DOHH2 (cell line): ENCODE measurements at regions not wholly inside any gene's neighbourhood (a gene's known extent, or its start where the extent isn't known, plus 50 kb on each side); places are given as distances from the start of the nearest gene placed in this dataset.

Experiments
- H3F3A ChIP-seq: fragments of 200-600 bp; sonication (generic), shearing (Covaris generic); 2 replicates; pipeline ENCODE4 v1.6.0; 2016; ENCODE audit warnings: antibody characterized with exemption, mild to moderate bottlenecking; ENCODE audit not compliant: control insufficient read depth, insufficient read depth
- H3K27ac ChIP-seq: fragments of 200-600 bp; sonication (generic); 2 replicates; pipeline ENCODE4 v1.5.1; 2014; ENCODE audit warnings: low read depth, mild to moderate bottlenecking, low read length, moderate library complexity
- H3K27me3 ChIP-seq: fragments of 200-600 bp; sonication (generic); 2 replicates; pipeline ENCODE4 v1.6.1; 2014; ENCODE audit warnings: mild to moderate bottlenecking, low read length, mixed read lengths; ENCODE audit not compliant: control insufficient read depth
- H3K36me3 ChIP-seq: fragments of 200-600 bp; sonication (generic); 2 replicates; pipeline ENCODE4 v1.6.1; 2014; ENCODE audit warnings: mild to moderate bottlenecking, low read length, moderate library complexity, mixed read lengths; ENCODE audit not compliant: control insufficient read depth
- H3K4me1 ChIP-seq: fragments of 200-600 bp; sonication (generic); 2 replicates; pipeline ENCODE4 v1.6.1; 2014; ENCODE audit warnings: mild to moderate bottlenecking, low read length, mixed read lengths; ENCODE audit not compliant: control insufficient read depth
- H3K4me2 ChIP-seq: fragments of 200-600 bp; sonication (generic); 2 replicates; pipeline ENCODE4 v1.6.0; 2014; ENCODE audit warnings: mild to moderate bottlenecking, low read length, moderate library complexity
- H3K4me3 ChIP-seq: fragments of 200-600 bp; sonication (generic); 2 replicates; pipeline ENCODE4 v1.5.1; 2014; ENCODE audit warnings: mild to moderate bottlenecking, low read length, mixed read lengths
- H3K79me2 ChIP-seq: fragments of 200-600 bp; sonication (generic); 2 replicates; pipeline ENCODE4 v1.6.1; 2014; ENCODE audit warnings: mild to moderate bottlenecking, low read length, mixed read lengths; ENCODE audit not compliant: control insufficient read depth
- H3K9me2 ChIP-seq: fragments of 200-600 bp; sonication (generic); replicated peaks from 2 replicates; pipeline ENCODE4 v1.6.1; 2014; ENCODE audit warnings: mild to moderate bottlenecking, low read length, mixed read lengths; ENCODE audit not compliant: control insufficient read depth
- H3K9me3 ChIP-seq: fragments of 200-600 bp; sonication (generic); 2 replicates; pipeline ENCODE4 v1.6.1; 2014; ENCODE audit warnings: antibody characterized with exemption, low read length, mixed read lengths; ENCODE audit not compliant: control insufficient read depth, insufficient read depth
- H4K20me1 ChIP-seq: fragments of 200-600 bp; sonication (generic); 2 replicates; pipeline ENCODE4 v1.6.0; 2014; ENCODE audit warnings: low read depth, mild to moderate bottlenecking, antibody characterized with exemption, low read length, moderate library complexity; ENCODE audit not compliant: control insufficient read depth, insufficient read depth
- EZH2phosphoT487 ChIP-seq: fragments of 200-600 bp; sonication (generic); IDR thresholded peaks from 2 replicates; pipeline ENCODE4 v1.6.1; 2017; ENCODE audit warnings: borderline replicate concordance, mild to moderate bottlenecking, antibody characterized with exemption, low read length, moderate library complexity, mixed read lengths
- TF ChIP-seq, protein P1 (sequence below): fragments of 200-600 bp; sonication (generic); IDR thresholded peaks from one replicate; pipeline ENCODE4 v1.5.1; 2014; ENCODE audit warnings: antibody characterized with exemption, mild to moderate bottlenecking, low read depth, low read length; ENCODE audit not compliant: poor library complexity, severe bottlenecking

DNA sequence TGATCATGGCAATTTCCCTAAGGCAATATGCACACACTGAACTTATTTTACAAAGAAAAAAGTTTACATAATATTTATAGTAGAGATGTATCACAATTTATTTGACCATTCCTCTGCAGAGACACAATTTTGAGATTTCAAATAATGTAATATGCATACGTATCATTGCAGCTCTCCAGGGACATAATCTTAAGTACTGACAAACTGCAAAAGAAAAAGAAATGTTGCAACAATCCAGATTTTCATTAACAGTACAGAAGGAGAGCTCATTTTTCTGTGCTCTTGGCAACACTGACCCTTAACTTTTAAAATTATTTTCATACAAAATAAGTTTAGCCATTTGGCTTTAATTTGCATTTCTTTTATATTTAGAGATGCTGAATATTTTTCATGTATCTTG lies 710.2 kb upstream of the SLC39A10 start:
- no peaks in the 10 kb centered on the region for H3K4me1 ChIP-seq
- H3K4me2 ChIP-seq, result no peak overlapping the region
- no peak overlapping the region for H3K27ac ChIP-seq
- H3K9me3 ChIP-seq, result no peaks in the 10 kb centered on the region
- H3K27me3 ChIP-seq, result no peaks in the 10 kb centered on the region
- no peaks in the 10 kb centered on the region for H3F3A ChIP-seq
- H4K20me1 ChIP-seq, result no peaks in the 10 kb centered on the region
- no peaks in the 10 kb centered on the region for H3K36me3 ChIP-seq
- no peak overlapping the region for H3K4me3 ChIP-seq
- H3K79me2 ChIP-seq, result no peaks in the 10 kb centered on the region
- H3K9me2 ChIP-seq, result no peaks in the 10 kb centered on the region; the same call in 1 of the 2 replicates
- no peak for TF ChIP-seq EZH2phosphoT487
- TF ChIP-seq, protein P1, sequence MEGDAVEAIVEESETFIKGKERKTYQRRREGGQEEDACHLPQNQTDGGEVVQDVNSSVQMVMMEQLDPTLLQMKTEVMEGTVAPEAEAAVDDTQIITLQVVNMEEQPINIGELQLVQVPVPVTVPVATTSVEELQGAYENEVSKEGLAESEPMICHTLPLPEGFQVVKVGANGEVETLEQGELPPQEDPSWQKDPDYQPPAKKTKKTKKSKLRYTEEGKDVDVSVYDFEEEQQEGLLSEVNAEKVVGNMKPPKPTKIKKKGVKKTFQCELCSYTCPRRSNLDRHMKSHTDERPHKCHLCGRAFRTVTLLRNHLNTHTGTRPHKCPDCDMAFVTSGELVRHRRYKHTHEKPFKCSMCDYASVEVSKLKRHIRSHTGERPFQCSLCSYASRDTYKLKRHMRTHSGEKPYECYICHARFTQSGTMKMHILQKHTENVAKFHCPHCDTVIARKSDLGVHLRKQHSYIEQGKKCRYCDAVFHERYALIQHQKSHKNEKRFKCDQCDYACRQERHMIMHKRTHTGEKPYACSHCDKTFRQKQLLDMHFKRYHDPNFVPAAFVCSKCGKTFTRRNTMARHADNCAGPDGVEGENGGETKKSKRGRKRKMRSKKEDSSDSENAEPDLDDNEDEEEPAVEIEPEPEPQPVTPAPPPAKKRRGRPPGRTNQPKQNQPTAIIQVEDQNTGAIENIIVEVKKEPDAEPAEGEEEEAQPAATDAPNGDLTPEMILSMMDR, result no peak

DNA sequence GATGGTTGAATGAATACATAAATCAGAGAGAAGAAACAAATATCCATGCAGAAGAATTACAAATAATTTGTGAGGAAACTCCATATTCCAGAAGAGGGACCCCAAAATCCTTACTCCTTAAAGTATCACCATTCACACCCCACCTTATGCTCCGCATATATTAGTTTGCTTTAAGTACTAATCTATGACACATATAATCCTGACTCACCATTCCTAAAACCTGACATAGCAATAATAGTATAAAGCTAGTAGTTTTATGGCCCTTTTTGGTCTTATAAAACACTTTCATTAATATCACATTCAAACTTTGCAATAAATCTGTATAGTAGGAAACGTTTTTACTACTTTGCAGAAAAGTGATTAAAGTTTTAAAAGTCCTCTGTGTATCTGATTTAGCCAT lies 719.0 kb upstream of the SLC39A10 start:
- no peaks in the 10 kb centered on the region for H3K79me2 ChIP-seq
- H3K27ac ChIP-seq, result no peak overlapping the region
- no peak overlapping the region for H3K4me2 ChIP-seq
- TF ChIP-seq EZH2phosphoT487, result no peak
- TF ChIP-seq, protein P1, result no peak
- no peaks in the 10 kb centered on the region for H3K9me2 ChIP-seq
- H3K36me3 ChIP-seq, result no peaks in the 10 kb centered on the region
- H3F3A ChIP-seq, result no peaks in the 10 kb centered on the region
- no peak overlapping the region for H3K4me3 ChIP-seq
- no peaks in the 10 kb centered on the region for H3K9me3 ChIP-seq
- no peaks in the 10 kb centered on the region for H3K27me3 ChIP-seq
- no peaks in the 10 kb centered on the region for H3K4me1 ChIP-seq
- no peaks in the 10 kb centered on the region for H4K20me1 ChIP-seq

DNA sequence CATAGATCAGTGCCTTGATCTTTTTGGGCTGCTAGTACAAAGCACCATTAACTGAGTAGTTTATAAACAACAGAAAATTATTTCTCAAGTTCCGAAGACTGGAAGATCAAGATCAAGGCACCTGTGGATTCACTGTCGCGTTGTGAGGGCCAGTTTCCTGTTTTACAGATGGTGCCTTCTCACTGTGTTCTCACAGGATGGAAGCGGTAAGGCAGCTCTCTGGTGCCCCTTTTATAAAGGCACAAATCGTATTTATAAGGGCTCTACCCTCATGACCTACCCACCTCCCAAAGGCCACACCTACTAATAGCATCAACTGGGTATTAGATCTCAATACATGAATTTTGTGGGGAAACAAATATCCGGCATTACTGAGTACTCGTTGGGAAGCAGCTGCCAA lies 729.5 kb upstream of the SLC39A10 start:
- Histone ChIP-seq H4K20me1 (no peaks in the 10 kb centered on the region), H3K4me3 (no peak overlapping the region), H3K27ac (no peak overlapping the region), H3F3A (no peaks in the 10 kb centered on the region), H3K79me2 (no peaks in the 10 kb centered on the region), H3K4me1 (no peaks in the 10 kb centered on the region), H3K36me3 (no peaks in the 10 kb centered on the region), H3K9me3 (no peaks in the 10 kb centered on the region), H3K27me3 (no peaks in the 10 kb centered on the region), H3K4me2 (no peak overlapping the region), H3K9me2 (no peaks in the 10 kb centered on the region)
- no peak for TF ChIP-seq EZH2phosphoT487
- TF ChIP-seq, protein P1, result no peak

DNA sequence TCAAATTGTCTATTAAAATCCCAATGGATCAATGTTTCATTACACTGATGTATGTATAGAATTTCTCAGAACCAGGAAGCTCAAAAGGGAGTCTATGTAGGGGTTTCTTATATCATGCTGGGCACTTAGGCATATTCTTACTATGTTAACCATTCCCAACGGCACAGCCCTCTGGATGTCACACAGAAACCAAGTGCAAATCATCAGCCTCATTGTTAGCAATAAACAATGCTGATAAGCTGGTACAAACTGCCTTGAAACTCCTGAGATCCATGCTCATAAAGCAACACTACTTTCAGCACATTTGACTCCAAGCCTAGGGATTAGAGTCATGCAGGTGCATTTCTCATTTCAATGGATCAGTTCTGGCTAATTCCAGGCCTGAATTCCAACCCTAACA lies 730.2 kb upstream of the SLC39A10 start:
- Histone ChIP-seq H3K4me1 (no peaks in the 10 kb centered on the region), H3K4me2 (no peak overlapping the region), H3K4me3 (no peak overlapping the region), H3K36me3 (no peaks in the 10 kb centered on the region), H4K20me1 (no peaks in the 10 kb centered on the region), H3F3A (no peaks in the 10 kb centered on the region), H3K27me3 (no peaks in the 10 kb centered on the region), H3K79me2 (no peaks in the 10 kb centered on the region), H3K9me2 (no peaks in the 10 kb centered on the region), H3K9me3 (no peaks in the 10 kb centered on the region), H3K27ac (no peak overlapping the region)
- TF ChIP-seq EZH2phosphoT487, result no peak
- TF ChIP-seq, protein P1, result no peak
